ENCODE measurements at regions not wholly inside any gene's neighbourhood (a gene's known extent, or its start where the extent isn't known, plus 50 kb on each side); places are given as distances from the start of the nearest gene placed in this dataset.

- TF ChIP-seq ZNF274 (IDR thresholded peaks at IDR 0.05; ENCODE audit: low read depth, low read length) (no peak), YY1 (IDR thresholded peaks at IDR 0.05; ENCODE audit: insufficient read depth, insufficient read length) (no peak)
Measured at GRCh38 chr15:95019907-95020306, 788.5 kb downstream of the MCTP2 start.
